Activated T-helper 2 cell treated with anti-CD3 and anti-CD28 coated beads, Interferon-gamma antibody, Interleukin-2, Interleukin-4, amounts not matched to agents 10 μg/mL and 5 μg/mL and 100 μg/mL, durations not matched to agents 14 hours and 24 hours and 36 hours (primary cell): ENCODE measurements at regions not wholly inside any gene's neighbourhood (a gene's known extent, or its start where the extent isn't known, plus 50 kb on each side); places are given as distances from the start of the nearest gene placed in this dataset.

Experiments
- DNase-seq: peaks from one replicate; pipeline ENCODE4 v3.0.0; 2021; ENCODE audit warnings: low spot score
- H3K27ac Mint-ChIP-seq: one replicate; pipeline ENCODE4 v1.8.0; 2021; ENCODE audit warnings: mixed read lengths
- H3K27me3 Mint-ChIP-seq: one replicate; pipeline ENCODE4 v1.8.0; 2021; ENCODE audit warnings: low read depth, mixed read lengths
- H3K36me3 Mint-ChIP-seq: one replicate; pipeline ENCODE4 v1.8.0; 2021; ENCODE audit warnings: low read depth, mixed read lengths
- H3K4me1 Mint-ChIP-seq: one replicate; pipeline ENCODE4 v1.8.0; 2021; ENCODE audit warnings: low read depth, mixed read lengths
- H3K4me3 Mint-ChIP-seq: one replicate; pipeline ENCODE4 v1.8.0; 2021; ENCODE audit warnings: low read depth, mild to moderate bottlenecking, moderate library complexity, mixed read lengths
- H3K9me3 Mint-ChIP-seq: one replicate; pipeline ENCODE4 v1.8.0; 2021; ENCODE audit warnings: mixed read lengths
- intact Hi-C: fragments of 100-400 bp; cut with micrococcal nuclease; formaldehyde crosslinking; loops from one replicate; pipeline ENCODE4 v1.15.1; 2023

GRCh38 chr4:29852537-29852936, 867.6 kb upstream of the PCDH7 start:
- intact Hi-C loops, result no loop called here
- no peak overlapping the region for H3K27ac Mint-ChIP-seq
- H3K4me1 Mint-ChIP-seq, result no peaks in the 10 kb centered on the region
- no peak for DNase-seq
- no peak overlapping the region for H3K4me3 Mint-ChIP-seq
- H3K9me3 Mint-ChIP-seq, result peaks cover 50% of the 10 kb centered on the region
- H3K27me3 Mint-ChIP-seq, result no peaks in the 10 kb centered on the region
- no peaks in the 10 kb centered on the region for H3K36me3 Mint-ChIP-seq

- Mint-ChIP-seq H3K27me3 (no peaks in the 10 kb centered on the region), H3K36me3 (no peaks in the 10 kb centered on the region), H3K4me1 (no peaks in the 10 kb centered on the region), H3K4me3 (no peak overlapping the region), H3K9me3 (peaks cover 44% of the 10 kb centered on the region), H3K27ac (no peak overlapping the region)
- DNase-seq, result no peak
- intact Hi-C loops, result no loop called here
Observed at GRCh38 chr4:29853833-29854232, 866.3 kb upstream of the PCDH7 start.

- no peak overlapping the region for H3K27ac Mint-ChIP-seq
- peaks cover 43% of the 10 kb centered on the region for H3K9me3 Mint-ChIP-seq
- H3K36me3 Mint-ChIP-seq, result no peaks in the 10 kb centered on the region
- intact Hi-C loops, result no loop called here
- no peaks in the 10 kb centered on the region for H3K27me3 Mint-ChIP-seq
- no peaks in the 10 kb centered on the region for H3K4me1 Mint-ChIP-seq
- DNase-seq, result no peak
- H3K4me3 Mint-ChIP-seq, result no peak overlapping the region
Observed at GRCh38 chr4:29861307-29861706, 858.9 kb upstream of the PCDH7 start.

- intact Hi-C loops, result no loop called here
- H3K27ac Mint-ChIP-seq, result no peak overlapping the region
- no peaks in the 10 kb centered on the region for H3K36me3 Mint-ChIP-seq
- DNase-seq, result no peak
- H3K27me3 Mint-ChIP-seq, result no peaks in the 10 kb centered on the region
- H3K4me3 Mint-ChIP-seq, result no peak overlapping the region
- H3K4me1 Mint-ChIP-seq, result no peaks in the 10 kb centered on the region
- peaks cover 38% of the 10 kb centered on the region for H3K9me3 Mint-ChIP-seq
Observed at GRCh38 chr4:29867412-29867811, 852.8 kb upstream of the PCDH7 start.

GRCh38 chr4:29900336-29900735, 819.8 kb upstream of the PCDH7 start:
- intact Hi-C loops, result no loop called here
- Mint-ChIP-seq H3K9me3 (peaks cover 21% of the 10 kb centered on the region), H3K27ac (no peak overlapping the region), H3K27me3 (no peaks in the 10 kb centered on the region), H3K4me1 (no peaks in the 10 kb centered on the region), H3K36me3 (no peaks in the 10 kb centered on the region), H3K4me3 (no peak overlapping the region)
- DNase-seq, result no peak

GRCh38 chr4:29908276-29908675, 811.9 kb upstream of the PCDH7 start:
- no peaks in the 10 kb centered on the region for H3K4me1 Mint-ChIP-seq
- H3K4me3 Mint-ChIP-seq, result no peak overlapping the region
- H3K9me3 Mint-ChIP-seq, result peaks cover 33% of the 10 kb centered on the region
- no peaks in the 10 kb centered on the region for H3K36me3 Mint-ChIP-seq
- H3K27ac Mint-ChIP-seq, result no peak overlapping the region
- no peaks in the 10 kb centered on the region for H3K27me3 Mint-ChIP-seq
- DNase-seq, result no peak
- intact Hi-C loops, result no loop called here

GRCh38 chr4:29927895-29928294, 792.3 kb upstream of the PCDH7 start:
- no peaks in the 10 kb centered on the region for H3K36me3 Mint-ChIP-seq
- intact Hi-C loops, result no loop called here
- no peaks in the 10 kb centered on the region for H3K27me3 Mint-ChIP-seq
- no peaks in the 10 kb centered on the region for H3K4me1 Mint-ChIP-seq
- no peak overlapping the region for H3K27ac Mint-ChIP-seq
- peaks cover 34% of the 10 kb centered on the region for H3K9me3 Mint-ChIP-seq
- no peak for DNase-seq
- no peak overlapping the region for H3K4me3 Mint-ChIP-seq

- intact Hi-C loops, result no loop called here
- DNase-seq, result no peak
- Mint-ChIP-seq H3K27me3 (no peaks in the 10 kb centered on the region), H3K4me3 (no peak overlapping the region), H3K27ac (no peak overlapping the region), H3K36me3 (no peaks in the 10 kb centered on the region), H3K4me1 (no peaks in the 10 kb centered on the region), H3K9me3 (peaks cover 32% of the 10 kb centered on the region)
Observed at GRCh38 chr4:29948451-29948850, 771.7 kb upstream of the PCDH7 start.

- no peak for DNase-seq
- no peaks in the 10 kb centered on the region for H3K36me3 Mint-ChIP-seq
- H3K4me3 Mint-ChIP-seq, result no peak overlapping the region
- intact Hi-C loops, result no loop called here
- peaks cover 32% of the 10 kb centered on the region for H3K9me3 Mint-ChIP-seq
- H3K27ac Mint-ChIP-seq, result no peak overlapping the region
- no peaks in the 10 kb centered on the region for H3K4me1 Mint-ChIP-seq
- no peaks in the 10 kb centered on the region for H3K27me3 Mint-ChIP-seq
Observed at GRCh38 chr4:29948858-29949257, 771.3 kb upstream of the PCDH7 start.

- H3K9me3 Mint-ChIP-seq, result peaks cover 19% of the 10 kb centered on the region
- intact Hi-C loops, result no loop called here
- H3K4me3 Mint-ChIP-seq, result no peak overlapping the region
- H3K36me3 Mint-ChIP-seq, result no peaks in the 10 kb centered on the region
- H3K4me1 Mint-ChIP-seq, result no peaks in the 10 kb centered on the region
- DNase-seq, result no peak
- no peaks in the 10 kb centered on the region for H3K27me3 Mint-ChIP-seq
- H3K27ac Mint-ChIP-seq, result no peak overlapping the region
Observed at GRCh38 chr4:29966386-29966785, 753.8 kb upstream of the PCDH7 start.

- no peaks in the 10 kb centered on the region for H3K4me1 Mint-ChIP-seq
- H3K27ac Mint-ChIP-seq, result no peak overlapping the region
- intact Hi-C loops, result no loop called here
- H3K9me3 Mint-ChIP-seq, result peaks cover 20% of the 10 kb centered on the region
- no peak for DNase-seq
- no peaks in the 10 kb centered on the region for H3K27me3 Mint-ChIP-seq
- H3K36me3 Mint-ChIP-seq, result no peaks in the 10 kb centered on the region
- H3K4me3 Mint-ChIP-seq, result no peak overlapping the region
Observed at GRCh38 chr4:29970626-29971025, 749.5 kb upstream of the PCDH7 start.

- H3K9me3 Mint-ChIP-seq, result peaks cover 21% of the 10 kb centered on the region
- H3K4me1 Mint-ChIP-seq, result no peaks in the 10 kb centered on the region
- H3K27ac Mint-ChIP-seq, result no peak overlapping the region
- no peaks in the 10 kb centered on the region for H3K36me3 Mint-ChIP-seq
- H3K4me3 Mint-ChIP-seq, result no peak overlapping the region
- H3K27me3 Mint-ChIP-seq, result no peaks in the 10 kb centered on the region
- no peak for DNase-seq
- intact Hi-C loops, result no loop called here
Observed at GRCh38 chr4:29972121-29972520, 748.0 kb upstream of the PCDH7 start.

GRCh38 chr4:29983890-29984289, 736.3 kb upstream of the PCDH7 start:
- H3K36me3 Mint-ChIP-seq, result no peaks in the 10 kb centered on the region
- peaks cover 29% of the 10 kb centered on the region for H3K9me3 Mint-ChIP-seq
- no peak overlapping the region for H3K4me3 Mint-ChIP-seq
- DNase-seq, result no peak
- no peaks in the 10 kb centered on the region for H3K4me1 Mint-ChIP-seq
- no peak overlapping the region for H3K27ac Mint-ChIP-seq
- no peaks in the 10 kb centered on the region for H3K27me3 Mint-ChIP-seq
- intact Hi-C loops, result no loop called here

GRCh38 chr4:30001628-30002027, 718.5 kb upstream of the PCDH7 start:
- Mint-ChIP-seq H3K27me3 (no peaks in the 10 kb centered on the region), H3K4me1 (no peaks in the 10 kb centered on the region), H3K27ac (no peak overlapping the region), H3K9me3 (peaks cover 28% of the 10 kb centered on the region), H3K4me3 (no peak overlapping the region), H3K36me3 (no peaks in the 10 kb centered on the region)
- DNase-seq, result no peak
- intact Hi-C loops, result no loop called here
